GM12878 (cell line): ENCODE measurements at regions not wholly inside any gene's neighbourhood (a gene's known extent, or its start where the extent isn't known, plus 50 kb on each side); places are given as distances from the start of the nearest gene placed in this dataset.

Experiments
- CHD4 ChIP-seq: fragments of 200-600 bp; sonication (generic); IDR thresholded peaks from 2 replicates; pipeline ENCODE4 v1.6.1; 2016; ENCODE audit warnings: mild to moderate bottlenecking
- EP300 ChIP-seq, 2 experiments: fragments of 150-350 bp in 1 of 2; IDR thresholded peaks; 2 replicates each; pipeline ENCODE4 v1.6.1; 2011 to 2012; ENCODE audit warnings: low read depth in 2 of 2, low read length in 2 of 2, borderline replicate concordance in 1 of 2, improper control_type of control experiment in 1 of 2, inconsistent platforms in 1 of 2; ENCODE audit not compliant: control insufficient read depth in 1 of 2
- EZH2 ChIP-seq: IDR thresholded peaks from 2 replicates; pipeline ENCODE4 v1.6.1; 2012; ENCODE audit warnings: low read depth, mild to moderate bottlenecking, control low read depth, inconsistent platforms, low read length, borderline replicate concordance; ENCODE audit not compliant: control insufficient read depth
- FOXK2 ChIP-seq: fragments of 450-650 bp; IDR thresholded peaks from 2 replicates; pipeline ENCODE4 v1.6.1; 2017; ENCODE audit warnings: mild to moderate bottlenecking, moderate library complexity
- MXI1 ChIP-seq: fragments of 150-350 bp; IDR thresholded peaks from 2 replicates; pipeline ENCODE4 v1.6.1; 2011; ENCODE audit warnings: low read depth, mild to moderate bottlenecking, inconsistent platforms, low read length, improper control_type of control experiment
- NFIC ChIP-seq: IDR thresholded peaks from 2 replicates; pipeline ENCODE4 v1.6.1; 2012; ENCODE audit warnings: low read depth, mild to moderate bottlenecking, inconsistent platforms, low read length, moderate library complexity
- POLR2A ChIP-seq: IDR thresholded peaks from 2 replicates; pipeline ENCODE4 v1.6.1; 2011; ENCODE audit warnings: low read depth, mild to moderate bottlenecking, low read length
- RAD21 ChIP-seq: IDR thresholded peaks from 2 replicates; pipeline ENCODE4 v1.6.1; 2011; ENCODE audit warnings: mild to moderate bottlenecking, low read depth, low read length, moderate library complexity; ENCODE audit not compliant: insufficient read depth
- SMAD1 ChIP-seq: fragments of 450-650 bp; IDR thresholded peaks from 2 replicates; pipeline ENCODE4 v1.6.1; 2018; ENCODE audit warnings: mild to moderate bottlenecking, low read depth; ENCODE audit not compliant: partially characterized antibody
- TF ChIP-seq, protein P1 (sequence below): fragments of 450-650 bp; IDR thresholded peaks from 2 replicates; pipeline ENCODE4 v1.6.1; 2018; ENCODE audit warnings: borderline replicate concordance, mild to moderate bottlenecking; ENCODE audit not compliant: partially characterized antibody
- TF ChIP-seq, protein P2 (sequence below), 3 experiments: IDR thresholded peaks in 2 of 3; conservative IDR thresholded peaks in 1 of 3; 2 replicates each; pipeline ENCODE4 v1.5.1; 2011; ENCODE audit warnings: low read depth in 3 of 3, low read length in 3 of 3, mild to moderate bottlenecking in 3 of 3, control low read depth in 2 of 3, moderate library complexity in 2 of 3, inconsistent platforms in 1 of 3, mixed read lengths in 1 of 3; ENCODE audit not compliant: control insufficient read depth in 2 of 3, insufficient read depth in 1 of 3; ENCODE audit errors: extremely low read depth in 1 of 3

DNA sequence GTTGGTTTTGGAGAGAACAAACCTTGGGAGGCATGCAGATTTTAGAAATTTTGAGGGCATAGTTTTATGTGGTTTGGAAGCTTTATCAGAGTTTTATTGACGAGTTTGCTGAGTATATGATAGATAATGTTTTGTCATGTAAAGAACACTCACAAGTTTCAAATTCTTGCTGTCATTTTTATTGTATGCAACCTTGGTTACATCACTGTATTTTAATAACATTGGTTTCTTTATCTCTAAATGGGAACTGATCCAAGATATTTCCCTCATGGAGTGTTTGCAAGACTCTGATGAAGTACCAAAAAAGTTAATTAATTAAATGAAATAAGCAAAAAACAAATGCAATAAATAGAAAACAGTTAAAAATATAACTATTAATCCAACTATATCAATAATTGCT, 170.3 kb downstream of the SMC2 start:
- TF ChIP-seq MXI1: no peak
- TF ChIP-seq FOXK2: no peak
- no peak for TF ChIP-seq RAD21
- TF ChIP-seq POLR2A: no peak
- TF ChIP-seq, protein P1, sequence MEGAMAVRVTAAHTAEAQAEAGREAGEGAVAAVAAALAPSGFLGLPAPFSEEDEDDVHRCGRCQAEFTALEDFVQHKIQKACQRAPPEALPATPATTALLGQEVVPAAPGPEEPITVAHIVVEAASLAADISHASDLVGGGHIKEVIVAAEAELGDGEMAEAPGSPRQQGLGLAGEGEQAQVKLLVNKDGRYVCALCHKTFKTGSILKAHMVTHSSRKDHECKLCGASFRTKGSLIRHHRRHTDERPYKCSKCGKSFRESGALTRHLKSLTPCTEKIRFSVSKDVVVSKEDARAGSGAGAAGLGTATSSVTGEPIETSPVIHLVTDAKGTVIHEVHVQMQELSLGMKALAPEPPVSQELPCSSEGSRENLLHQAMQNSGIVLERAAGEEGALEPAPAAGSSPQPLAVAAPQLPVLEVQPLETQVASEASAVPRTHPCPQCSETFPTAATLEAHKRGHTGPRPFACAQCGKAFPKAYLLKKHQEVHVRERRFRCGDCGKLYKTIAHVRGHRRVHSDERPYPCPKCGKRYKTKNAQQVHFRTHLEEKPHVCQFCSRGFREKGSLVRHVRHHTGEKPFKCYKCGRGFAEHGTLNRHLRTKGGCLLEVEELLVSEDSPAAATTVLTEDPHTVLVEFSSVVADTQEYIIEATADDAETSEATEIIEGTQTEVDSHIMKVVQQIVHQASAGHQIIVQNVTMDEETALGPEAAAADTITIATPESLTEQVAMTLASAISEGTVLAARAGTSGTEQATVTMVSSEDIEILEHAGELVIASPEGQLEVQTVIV: no peak
- no peak for TF ChIP-seq EP300 (IDR thresholded peaks at IDR 0.05; ENCODE audit: borderline replicate concordance in 1 of 2, control insufficient read depth in 1 of 2, low read depth in 2 of 2, low read length in 2 of 2)
- no peak for TF ChIP-seq EZH2
- TF ChIP-seq SMAD1: no peak
- TF ChIP-seq, protein P2, sequence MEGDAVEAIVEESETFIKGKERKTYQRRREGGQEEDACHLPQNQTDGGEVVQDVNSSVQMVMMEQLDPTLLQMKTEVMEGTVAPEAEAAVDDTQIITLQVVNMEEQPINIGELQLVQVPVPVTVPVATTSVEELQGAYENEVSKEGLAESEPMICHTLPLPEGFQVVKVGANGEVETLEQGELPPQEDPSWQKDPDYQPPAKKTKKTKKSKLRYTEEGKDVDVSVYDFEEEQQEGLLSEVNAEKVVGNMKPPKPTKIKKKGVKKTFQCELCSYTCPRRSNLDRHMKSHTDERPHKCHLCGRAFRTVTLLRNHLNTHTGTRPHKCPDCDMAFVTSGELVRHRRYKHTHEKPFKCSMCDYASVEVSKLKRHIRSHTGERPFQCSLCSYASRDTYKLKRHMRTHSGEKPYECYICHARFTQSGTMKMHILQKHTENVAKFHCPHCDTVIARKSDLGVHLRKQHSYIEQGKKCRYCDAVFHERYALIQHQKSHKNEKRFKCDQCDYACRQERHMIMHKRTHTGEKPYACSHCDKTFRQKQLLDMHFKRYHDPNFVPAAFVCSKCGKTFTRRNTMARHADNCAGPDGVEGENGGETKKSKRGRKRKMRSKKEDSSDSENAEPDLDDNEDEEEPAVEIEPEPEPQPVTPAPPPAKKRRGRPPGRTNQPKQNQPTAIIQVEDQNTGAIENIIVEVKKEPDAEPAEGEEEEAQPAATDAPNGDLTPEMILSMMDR (IDR thresholded peaks at IDR 0.05 in 2 of 3, conservative IDR thresholded peaks at IDR 0.05 in 1 of 3; ENCODE audit: control insufficient read depth in 2 of 3, extremely low read depth in 1 of 3, insufficient read depth in 1 of 3, low read depth in 3 of 3, low read length in 3 of 3): no peak
- TF ChIP-seq CHD4: no peak
- TF ChIP-seq NFIC: no peak
